CD4-positive, CD25-positive, alpha-beta regulatory T cell (primary cell): ENCODE measurements at regions not wholly inside any gene's neighbourhood (a gene's known extent, or its start where the extent isn't known, plus 50 kb on each side); places are given as distances from the start of the nearest gene placed in this dataset.
A peak's percentile ranks its signal among the peaks of the same experiment; 100 is the strongest.

Source experiments
- ATAC-seq, 2 donors: fragments of 150-1000 bp; cut with Tn5 transposase; one replicate each; pipeline ENCODE4 v1.10.0; 2021; ENCODE audit warnings: low read depth in 2 of 2, moderate number of reproducible peaks in 2 of 2, moderate library complexity in 1 of 2
- DNase-seq, 3 donors: peaks; one replicate each; pipeline versions ENCODE4 v3.0.0 to v3.0.0-alpha.2; 2012 to 2022; ENCODE audit warnings: mixed read lengths in 1 of 3
- H3K27ac ChIP-seq: one replicate; pipeline ENCODE4 v1.7.0; 2013; ENCODE audit warnings: mild to moderate bottlenecking, low read length; ENCODE audit not compliant: insufficient read depth, poor library complexity, severe bottlenecking
- H3K27me3 ChIP-seq: one replicate; pipeline ENCODE4 v1.7.0; 2013; ENCODE audit warnings: low read length; ENCODE audit not compliant: control insufficient read depth, insufficient read depth
- H3K36me3 ChIP-seq: one replicate; pipeline ENCODE4 v1.7.0; 2013; ENCODE audit warnings: mild to moderate bottlenecking, low read length, moderate library complexity; ENCODE audit not compliant: control insufficient read depth, insufficient read depth
- H3K4me1 ChIP-seq: 2 replicates; pipeline ENCODE4 v1.7.0; 2013; ENCODE audit warnings: mild to moderate bottlenecking, low read length; ENCODE audit not compliant: insufficient read depth, control insufficient read depth, poor library complexity, severe bottlenecking
- H3K4me3 ChIP-seq: one replicate; pipeline ENCODE4 v1.7.0; 2013; ENCODE audit warnings: low read depth, mild to moderate bottlenecking, low read length, moderate library complexity
- H3K9me3 ChIP-seq, 2 experiments: 1 replicate in 1 of 2; 2 replicates in 1 of 2; pipeline ENCODE4 v1.7.0; 2013; ENCODE audit warnings: low read length in 2 of 2, mild to moderate bottlenecking in 1 of 2, moderate library complexity in 1 of 2; ENCODE audit not compliant: control insufficient read depth in 2 of 2
- H3K27ac Mint-ChIP-seq, 3 donors: one replicate each; pipeline ENCODE4 v1.8.0; 2020 to 2022; ENCODE audit warnings: mild to moderate bottlenecking in 3 of 3, mixed read lengths in 3 of 3, moderate library complexity in 2 of 3
- H3K27me3 Mint-ChIP-seq: one replicate; pipeline ENCODE4 v1.8.0; 2022; ENCODE audit warnings: mild to moderate bottlenecking, mixed read lengths
- H3K36me3 Mint-ChIP-seq: one replicate; pipeline ENCODE4 v1.8.0; 2020; ENCODE audit warnings: mixed read lengths
- H3K4me1 Mint-ChIP-seq, 4 donors: one replicate each; pipeline ENCODE4 v1.8.0; 2020 to 2022; ENCODE audit warnings: mixed read lengths in 4 of 4, mild to moderate bottlenecking in 1 of 4
- H3K4me3 Mint-ChIP-seq, 4 donors: one replicate each; pipeline ENCODE4 v1.8.0; 2020 to 2022; ENCODE audit warnings: mild to moderate bottlenecking in 4 of 4, mixed read lengths in 4 of 4, moderate library complexity in 3 of 4
- H3K9me3 Mint-ChIP-seq, 7 donors: one replicate each; pipeline ENCODE4 v1.8.0; 2020 to 2022; ENCODE audit warnings: mixed read lengths in 7 of 7, mild to moderate bottlenecking in 3 of 7, moderate library complexity in 2 of 7

- peaks cover 0 to 4% of the 10 kb centered on the region in 2 experiments for H3K9me3 ChIP-seq
- Mint-ChIP-seq H3K27me3 (no peaks in the 10 kb centered on the region), H3K4me1 (no peaks in the 10 kb centered on the region), H3K4me3 (no peak overlapping the region), H3K27ac (no peak overlapping the region), H3K36me3 (no peaks in the 10 kb centered on the region), H3K9me3 (peaks cover 0 to 8% (median 4%) of the 10 kb centered on the region in 7 donors)
- H3K27ac ChIP-seq = no peak overlapping the region
- no peaks in the 10 kb centered on the region for H3K36me3 ChIP-seq
- no peaks in the 10 kb centered on the region for H3K27me3 ChIP-seq
- no peak overlapping the region for H3K4me3 ChIP-seq
- ATAC-seq = no peak
- no peak for DNase-seq
- H3K4me1 ChIP-seq = no peaks in the 10 kb centered on the region
Observed at GRCh38 chr2:164363646-164364045, 257.6 kb downstream of the GRB14 start.

- ATAC-seq (no peak), DNase-seq (no peak)
- no peaks in the 10 kb centered on the region for H3K36me3 ChIP-seq
- H3K27me3 Mint-ChIP-seq = no peaks in the 10 kb centered on the region
- H3K27ac Mint-ChIP-seq = no peak overlapping the region
- peaks cover 0 to 11% (median 5%) of the 10 kb centered on the region in 7 donors for H3K9me3 Mint-ChIP-seq
- no peaks in the 10 kb centered on the region for H3K27me3 ChIP-seq
- no peak overlapping the region for H3K4me3 Mint-ChIP-seq
- no peaks in the 10 kb centered on the region for H3K4me1 Mint-ChIP-seq
- H3K4me1 ChIP-seq = no peaks in the 10 kb centered on the region
- H3K4me3 ChIP-seq = no peak overlapping the region
- peaks cover 0 to 6% of the 10 kb centered on the region in 2 experiments for H3K9me3 ChIP-seq
- H3K27ac ChIP-seq = no peak overlapping the region
- H3K36me3 Mint-ChIP-seq = no peaks in the 10 kb centered on the region
Observed at GRCh38 chr2:164351536-164351935, 269.7 kb downstream of the GRB14 start.

GRCh38 chr2:164335947-164336346, 285.3 kb downstream of the GRB14 start:
- H3K9me3 Mint-ChIP-seq = peaks cover 0 to 15% (median 6%) of the 10 kb centered on the region in 7 donors
- no peak for ATAC-seq
- H3K36me3 ChIP-seq = no peaks in the 10 kb centered on the region
- no peaks in the 10 kb centered on the region for H3K27me3 ChIP-seq
- no peaks in the 10 kb centered on the region for H3K4me1 ChIP-seq
- no peak for DNase-seq
- no peak overlapping the region for H3K27ac Mint-ChIP-seq
- no peaks in the 10 kb centered on the region for H3K36me3 Mint-ChIP-seq
- peak overlapping the region in 1 of 4 donors; percentile 82 for H3K4me3 Mint-ChIP-seq
- no peaks in the 10 kb centered on the region for H3K4me1 Mint-ChIP-seq
- H3K4me3 ChIP-seq = no peak overlapping the region
- H3K9me3 ChIP-seq = no peaks in the 10 kb centered on the region
- H3K27ac ChIP-seq = no peak overlapping the region
- H3K27me3 Mint-ChIP-seq = no peaks in the 10 kb centered on the region

- H3K9me3 ChIP-seq = no peaks in the 10 kb centered on the region
- no peaks in the 10 kb centered on the region for H3K27me3 ChIP-seq
- H3K27ac ChIP-seq = no peak overlapping the region
- no peaks in the 10 kb centered on the region for H3K36me3 ChIP-seq
- Mint-ChIP-seq H3K27me3 (no peaks in the 10 kb centered on the region), H3K4me1 (no peaks in the 10 kb centered on the region), H3K9me3 (peaks cover 0 to 17% (median 6%) of the 10 kb centered on the region in 7 donors), H3K4me3 (no peak overlapping the region), H3K36me3 (no peaks in the 10 kb centered on the region), H3K27ac (no peak overlapping the region)
- no peaks in the 10 kb centered on the region for H3K4me1 ChIP-seq
- ATAC-seq (no peak), DNase-seq (no peak)
- H3K4me3 ChIP-seq = no peak overlapping the region
Observed at GRCh38 chr2:164335128-164335527, 286.2 kb downstream of the GRB14 start.

GRCh38 chr2:164328310-164328709, 293.0 kb downstream of the GRB14 start:
- no peaks in the 10 kb centered on the region for H3K36me3 ChIP-seq
- Mint-ChIP-seq H3K27ac (no peak overlapping the region), H3K27me3 (no peaks in the 10 kb centered on the region), H3K4me1 (peaks cover 0 to 4% (median 0%) of the 10 kb centered on the region in 4 donors), H3K9me3 (peaks cover 5 to 24% (median 9%) of the 10 kb centered on the region in 7 donors), H3K4me3 (no peak overlapping the region), H3K36me3 (no peaks in the 10 kb centered on the region)
- no peaks in the 10 kb centered on the region for H3K4me1 ChIP-seq
- no peak for ATAC-seq
- H3K4me3 ChIP-seq = no peak overlapping the region
- H3K27ac ChIP-seq = no peak overlapping the region
- DNase-seq = no peak
- peaks cover 0 to 11% of the 10 kb centered on the region in 2 experiments for H3K9me3 ChIP-seq
- H3K27me3 ChIP-seq = no peaks in the 10 kb centered on the region

GRCh38 chr2:164323978-164324377, 297.3 kb downstream of the GRB14 start:
- Mint-ChIP-seq H3K4me1 (no peaks in the 10 kb centered on the region), H3K27ac (no peak overlapping the region), H3K9me3 (peaks cover 6 to 32% (median 9%) of the 10 kb centered on the region in 7 donors), H3K4me3 (no peak overlapping the region), H3K27me3 (no peaks in the 10 kb centered on the region), H3K36me3 (no peaks in the 10 kb centered on the region)
- Histone ChIP-seq H3K36me3 (no peaks in the 10 kb centered on the region), H3K4me1 (no peaks in the 10 kb centered on the region), H3K27me3 (no peaks in the 10 kb centered on the region), H3K9me3 (peaks cover 0 to 14% of the 10 kb centered on the region in 2 experiments), H3K4me3 (no peak overlapping the region), H3K27ac (no peak overlapping the region)
- no peak for DNase-seq
- ATAC-seq = no peak

GRCh38 chr2:164314148-164314547, 307.1 kb downstream of the GRB14 start:
- no peaks in the 10 kb centered on the region for H3K27me3 ChIP-seq
- H3K4me1 ChIP-seq = no peaks in the 10 kb centered on the region
- Mint-ChIP-seq H3K36me3 (no peaks in the 10 kb centered on the region), H3K27ac (no peak overlapping the region), H3K9me3 (peaks cover 0 to 13% (median 4%) of the 10 kb centered on the region in 7 donors), H3K4me1 (no peaks in the 10 kb centered on the region), H3K4me3 (no peak overlapping the region), H3K27me3 (no peaks in the 10 kb centered on the region)
- no peak overlapping the region for H3K4me3 ChIP-seq
- DNase-seq = no peak
- no peak overlapping the region for H3K27ac ChIP-seq
- no peaks in the 10 kb centered on the region for H3K9me3 ChIP-seq
- no peaks in the 10 kb centered on the region for H3K36me3 ChIP-seq
- no peak for ATAC-seq

GRCh38 chr2:164306872-164307271, 314.4 kb downstream of the GRB14 start:
- Mint-ChIP-seq H3K4me1 (no peaks in the 10 kb centered on the region), H3K9me3 (peaks cover 0 to 30% (median 8%) of the 10 kb centered on the region in 7 donors), H3K27ac (no peak overlapping the region), H3K36me3 (no peaks in the 10 kb centered on the region), H3K27me3 (no peaks in the 10 kb centered on the region), H3K4me3 (no peak overlapping the region)
- H3K4me1 ChIP-seq = no peaks in the 10 kb centered on the region
- H3K27ac ChIP-seq = no peak overlapping the region
- no peaks in the 10 kb centered on the region for H3K27me3 ChIP-seq
- no peak overlapping the region for H3K4me3 ChIP-seq
- no peaks in the 10 kb centered on the region for H3K36me3 ChIP-seq
- no peak for DNase-seq
- ATAC-seq = no peak
- no peaks in the 10 kb centered on the region for H3K9me3 ChIP-seq
